Heart left ventricle (tissue), 16 donors: ENCODE measurements at regions not wholly inside any gene's neighbourhood (a gene's known extent, or its start where the extent isn't known, plus 50 kb on each side); places are given as distances from the start of the nearest gene placed in this dataset.

Source experiments
- ATAC-seq, 4 donors: fragments of 200-7000 bp; cut with Tn5 transposase; one replicate each; pipeline ENCODE4 v1.9.1; 2020 to 2022; ENCODE audit warnings: moderate library complexity in 4 of 4, mild to moderate bottlenecking in 3 of 4, moderate number of reproducible peaks in 1 of 4
- DNase-seq, 5 donors: peaks; one replicate each; pipeline ENCODE4 v3.0.0-alpha.2; 2020
- H3K27ac ChIP-seq, 12 donors: fragments of 200-600 bp; sonication (generic) in 4 of 12; one replicate each; pipeline versions ENCODE4 v1.5.0 to v1.8.0; 2016 to 2022; ENCODE audit warnings: mild to moderate bottlenecking in 2 of 12
- H3K27me3 ChIP-seq, 9 donors: fragments of 200-600 bp; sonication (generic) in 2 of 9; one replicate each; pipeline versions ENCODE4 v1.5.1 to v1.8.0; 2016 to 2022; ENCODE audit warnings: mild to moderate bottlenecking in 3 of 9
- H3K36me3 ChIP-seq, 9 donors: fragments of 200-600 bp; sonication (generic) in 2 of 9; one replicate each; pipeline versions ENCODE4 v1.5.0 to v1.8.0; 2018 to 2022; ENCODE audit warnings: mild to moderate bottlenecking in 2 of 9
- H3K4me1 ChIP-seq, 12 donors: fragments of 200-600 bp; sonication (generic) in 4 of 12; one replicate each; pipeline versions ENCODE4 v1.5.0 to v1.8.0; 2016 to 2022; ENCODE audit warnings: mild to moderate bottlenecking in 3 of 12
- H3K4me3 ChIP-seq, 12 donors: fragments of 200-600 bp; sonication (generic) in 4 of 12; one replicate each; pipeline versions ENCODE4 v1.5.0 to v1.8.0; 2017 to 2022; ENCODE audit warnings: mild to moderate bottlenecking in 9 of 12, moderate library complexity in 4 of 12
- H3K9me3 ChIP-seq, 12 donors: fragments of 200-600 bp; sonication (generic) in 4 of 12; one replicate each; pipeline versions ENCODE4 v1.5.0 to v1.8.0; 2016 to 2022; ENCODE audit warnings: mild to moderate bottlenecking in 1 of 12
- CTCF ChIP-seq, 12 donors: fragments of 200-600 bp; sonication (generic) in 4 of 12; IDR thresholded peaks; one replicate each; pipeline versions ENCODE4 v1.5.0 to v1.8.0; 2018 to 2022; ENCODE audit warnings: antibody characterized with exemption in 12 of 12, mild to moderate bottlenecking in 5 of 12
- POLR2A ChIP-seq, 2 donors: fragments of 450-650 bp; IDR thresholded peaks; one replicate each; pipeline ENCODE4 v1.6.1; 2017; ENCODE audit warnings: antibody characterized with exemption in 2 of 2, mild to moderate bottlenecking in 2 of 2, moderate library complexity in 2 of 2
- WGBS, 4 donors: extraction: QIAGEN DNeasy Blood & Tissue Kit in 2 of 4; methylation state at CpG; one replicate each; pipeline versions ENCODE4 v1.1.5 to v1.1.7; 2013 to 2018; 5-methylcytosine and 5-hydroxymethylcytosine counted together
- intact Hi-C, 10 donors: fragments of 100-400 bp; cut with DNase I; formaldehyde crosslinking; loops; one replicate each; pipeline versions ENCODE4 v1.11.1 to v1.14.2; 2022
- donor health status: ischemic (EF 13 %, LVEDD 7.1; RV severe dilation, severe dysfunction).
- donor health status: healthy with polysubstance abuse.
- donor health status: DM: no; HTN: yes; CAD: no.
- donor health status: DM: no; HTN: no; CAD: no.
- donor health status: ischemic (EF 25% LVEDD 6.9; RV normal size, moderate dysfunction).
- donor health status: ischemic (EF 25% LVEDD 5.7; RV mildly dilated, moderate dysfunction).
- donor health status: healthy.
- donor health status: DM: yes; HTN: yes; CAD: no.
- donor health status: ischemic (EF 35%, LVEDD 5.7; RV mildly dilated, moderate dysfunction).
- donor health status: nonischemic (EF 11% LVEDD 7.7; RV severe dilation, severe dysfunction).
- donor health status: DM: yes; HTN: yes; CAD: no.
- donor health status: PGD.
- donor health status: ischemic (EF 29% LVEDD 5.4; RV normal size, mild dysfunction).
- donor health status: nonischemic (EF 23%, LVEDD 6.1; RV moderate dilation, normal function).

GRCh38 chr11:39236916-39237315 lies 2222.5 kb downstream of the LRRC4C start:
- no peak overlapping the region for H3K27ac ChIP-seq
- H3K27me3 ChIP-seq, result no peaks in the 10 kb centered on the region
- ATAC-seq, result no peak
- no peaks in the 10 kb centered on the region for H3K4me1 ChIP-seq
- DNase-seq, result no peak
- 41 to 56% (median 44%) methylated on average over 1 of the region's 1 CpG for WGBS, 4 donors
- H3K4me3 ChIP-seq, result no peak overlapping the region
- no peaks in the 10 kb centered on the region for H3K36me3 ChIP-seq
- intact Hi-C loops, result no loop called here
- TF ChIP-seq POLR2A (IDR thresholded peaks at IDR 0.05) (no peak), CTCF (IDR thresholded peaks at IDR 0.05) (no peak)
- H3K9me3 ChIP-seq, result peaks cover 0 to 24% (median 3%) of the 10 kb centered on the region in 12 donors

GRCh38 chr11:39221550-39222138 lies 2237.8 kb downstream of the LRRC4C start:
- TF ChIP-seq CTCF (IDR thresholded peaks at IDR 0.05), result no peak
- Histone ChIP-seq H3K27ac (no peak overlapping the region), H3K36me3 (no peaks in the 10 kb centered on the region), H3K4me3 (no peak overlapping the region), H3K4me1 (no peaks in the 10 kb centered on the region), H3K9me3 (no peaks in the 10 kb centered on the region), H3K27me3 (no peaks in the 10 kb centered on the region)
- no peak for ATAC-seq
- WGBS, 4 donors, result 82 to 85% (median 84%) methylated on average over 3 of the region's 3 CpGs
- DNase-seq, result no peak
- intact Hi-C loops, result no loop called here

- intact Hi-C loops, result no loop called here
- TF ChIP-seq POLR2A (IDR thresholded peaks at IDR 0.05), result no peak
- TF ChIP-seq CTCF (IDR thresholded peaks at IDR 0.05), result no peak
- Histone ChIP-seq H3K36me3 (no peaks in the 10 kb centered on the region), H3K4me1 (no peaks in the 10 kb centered on the region), H3K27me3 (no peaks in the 10 kb centered on the region), H3K9me3 (no peaks in the 10 kb centered on the region), H3K27ac (no peak overlapping the region), H3K4me3 (no peak overlapping the region)
- DNase-seq (no peak), ATAC-seq (no peak)
- WGBS, 4 donors, result 81 to 91% (median 86%) methylated on average over 3 of the region's 3 CpGs
These were observed 2238.8 kb downstream of the LRRC4C start for GRCh38 chr11:39220501-39221230.

GRCh38 chr11:39220069-39220468 lies 2239.4 kb downstream of the LRRC4C start:
- H3K36me3 ChIP-seq, result no peaks in the 10 kb centered on the region
- no peak for ATAC-seq
- intact Hi-C loops, result no loop called here
- 93 to 100% (median 94%) methylated on average over 1 of the region's 1 CpG for WGBS, 4 donors
- no peak overlapping the region for H3K4me3 ChIP-seq
- no peaks in the 10 kb centered on the region for H3K4me1 ChIP-seq
- no peaks in the 10 kb centered on the region for H3K9me3 ChIP-seq
- no peak for DNase-seq
- H3K27ac ChIP-seq, result no peak overlapping the region
- no peak for TF ChIP-seq POLR2A (IDR thresholded peaks at IDR 0.05)
- TF ChIP-seq CTCF (IDR thresholded peaks at IDR 0.05), result no peak
- no peaks in the 10 kb centered on the region for H3K27me3 ChIP-seq
